DMS53 treated with DMSO at 0.1 percent for 48 hours (cell line): ENCODE measurements at regions not wholly inside any gene's neighbourhood (a gene's known extent, or its start where the extent isn't known, plus 50 kb on each side); places are given as distances from the start of the nearest gene placed in this dataset.
"Not testable (repeated sequence)": the region's sequence is repeated elsewhere in the genome, so short reads cannot be mapped to it uniquely, and the experiment has no call there.

Experiments used
- DNase-seq: peaks from one replicate; lab custom pipeline; 2025; ENCODE audit not compliant: unreplicated experiment; lab: John Stamatoyannopoulos, UW

DNA sequence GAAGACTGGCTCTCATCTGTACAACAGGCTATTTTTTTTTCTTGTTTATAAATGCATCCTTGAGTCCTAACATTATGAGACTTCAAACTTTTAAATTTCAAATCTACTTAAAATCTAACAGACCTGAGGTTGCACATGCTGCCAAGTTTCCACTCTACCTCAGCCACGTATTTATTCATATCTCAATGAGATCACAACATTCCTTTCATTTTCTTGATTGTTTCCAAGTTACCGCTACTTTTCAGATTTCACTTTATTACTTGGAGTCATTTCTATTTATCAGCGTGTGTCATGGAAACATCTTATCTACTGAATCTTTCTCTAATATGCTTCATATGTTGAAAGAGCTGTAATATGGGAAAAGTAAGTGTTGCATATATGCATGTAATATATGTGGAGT lies 1257.5 kb upstream of the ATXN8OS start:
- no peak for DNase-seq

DNA sequence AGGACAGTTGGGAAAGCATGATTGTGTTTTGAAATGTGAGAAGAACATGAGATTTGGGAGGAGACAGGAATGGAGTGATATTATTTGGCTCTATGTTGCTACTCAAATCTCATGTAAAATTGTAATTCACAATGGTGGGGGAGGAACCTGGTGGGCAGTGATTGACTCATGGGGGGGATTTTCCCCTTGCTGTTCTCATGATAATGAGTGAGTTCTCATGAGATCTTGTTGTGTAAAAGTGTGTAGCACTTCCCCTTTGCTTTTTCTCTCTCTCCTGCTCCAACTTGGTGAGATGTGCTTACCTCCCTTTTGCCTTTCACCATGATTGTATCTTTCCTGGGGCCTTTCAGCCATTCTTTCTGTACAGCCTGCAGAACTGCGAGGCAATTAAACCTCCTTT lies 1261.0 kb upstream of the ATXN8OS start:
- no peak for DNase-seq

DNA sequence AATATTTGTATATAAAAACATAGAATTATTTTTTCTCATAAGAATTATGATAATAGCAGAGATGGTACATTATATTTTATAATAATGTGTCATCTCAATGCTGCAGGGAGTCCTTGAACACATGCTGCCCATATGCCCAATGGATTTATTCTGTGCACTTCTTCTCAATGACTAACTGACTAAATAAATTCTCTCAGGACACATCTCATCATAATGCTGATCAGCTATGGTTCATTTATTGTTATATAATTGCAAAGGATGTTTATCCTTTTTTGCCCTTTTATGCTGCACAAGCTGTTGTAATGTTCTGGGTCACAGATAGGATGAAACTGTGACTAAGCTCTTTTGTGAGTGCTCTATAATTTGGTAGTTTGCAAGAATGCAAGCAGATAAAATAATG lies 1273.3 kb upstream of the ATXN8OS start:
- peak; percentile 12 for DNase-seq

DNA sequence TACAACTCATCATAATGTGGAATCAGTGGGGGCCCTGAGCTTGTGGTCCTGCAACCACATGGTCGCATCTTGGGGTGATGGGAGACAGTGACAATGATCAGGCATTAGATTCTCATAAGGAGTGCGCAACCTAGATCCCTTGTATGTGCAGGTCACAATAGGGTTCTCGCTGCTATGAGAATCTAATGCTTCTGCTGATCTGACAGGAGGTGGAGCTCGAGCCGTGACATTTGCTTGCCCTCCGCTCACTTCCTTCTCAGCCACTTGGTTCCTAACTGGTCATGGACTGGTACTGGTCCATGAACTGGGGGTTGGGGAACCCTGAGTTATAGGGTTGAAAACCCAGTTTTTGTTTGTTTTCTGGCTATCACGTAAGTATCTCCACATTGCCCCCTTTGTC lies 1290.9 kb upstream of the ATXN8OS start:
- DNase-seq = no peak

GRCh38 chr13:68813180-68813796 lies 1294.3 kb upstream of the ATXN8OS start:
- DNase-seq = no peak

GRCh38 chr13:68810660-68811059 lies 1297.0 kb upstream of the ATXN8OS start:
- peak; percentile 16 for DNase-seq

- no peak for DNase-seq
Measured at GRCh38 chr13:68808456-68808855, 1299.2 kb upstream of the ATXN8OS start.

DNA sequence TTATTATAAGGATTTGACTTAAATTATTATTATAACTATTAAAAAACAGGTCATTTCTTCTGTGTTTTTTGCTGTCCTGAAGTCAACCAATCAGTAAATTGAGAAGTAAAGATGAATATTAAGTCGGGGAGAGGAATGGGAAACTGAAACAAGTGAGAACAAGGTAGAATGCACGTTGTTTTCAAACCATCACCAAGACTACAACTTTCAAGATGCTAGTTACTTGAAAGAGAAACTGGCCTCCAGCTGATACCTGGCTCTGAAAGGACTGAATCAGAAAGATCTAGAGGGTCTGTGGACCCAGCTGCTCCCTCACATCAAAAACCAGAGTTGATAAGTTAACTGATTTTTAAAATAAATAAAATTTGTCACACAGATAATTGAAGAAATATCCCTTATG lies 1301.5 kb upstream of the ATXN8OS start:
- no peak for DNase-seq

DNA sequence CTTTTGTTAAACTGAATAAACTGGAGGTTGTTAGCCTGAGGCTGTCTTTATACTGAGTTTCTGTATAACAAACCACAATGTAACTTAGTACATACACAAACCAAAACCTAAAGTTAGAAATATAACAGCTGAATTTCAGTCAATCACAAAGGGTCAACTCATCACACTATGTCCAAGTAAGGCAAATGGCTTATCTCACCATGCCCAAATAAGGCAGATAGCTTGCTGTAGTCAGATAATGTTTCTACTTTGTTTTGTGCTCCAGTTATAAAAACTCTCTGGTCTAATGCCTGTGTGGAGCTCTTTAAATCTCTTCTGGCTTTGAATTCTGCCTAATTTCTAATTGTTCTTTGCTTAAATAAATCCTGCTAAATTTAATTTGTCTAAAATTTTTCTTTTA lies 1323.4 kb upstream of the ATXN8OS start:
- no peak for DNase-seq

DNA sequence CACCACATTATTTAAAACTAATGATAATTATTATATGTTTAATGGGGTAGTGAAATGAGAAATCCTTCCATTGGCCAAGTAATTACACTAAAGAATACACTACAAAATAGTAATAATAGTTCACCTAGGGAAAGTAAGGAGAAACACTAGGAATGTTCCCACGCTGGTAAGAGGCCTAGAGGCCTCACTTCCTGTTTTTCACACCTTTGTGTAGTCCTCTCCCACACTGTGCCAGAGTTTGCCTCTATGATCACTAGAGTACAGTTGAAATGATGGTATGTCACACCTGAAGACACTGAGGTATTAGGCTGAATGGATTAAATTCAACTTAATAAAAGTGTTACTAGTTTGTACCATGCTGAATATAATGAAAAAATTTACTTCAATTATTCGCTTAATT lies 1348.0 kb upstream of the ATXN8OS start:
- no peak for DNase-seq

DNA sequence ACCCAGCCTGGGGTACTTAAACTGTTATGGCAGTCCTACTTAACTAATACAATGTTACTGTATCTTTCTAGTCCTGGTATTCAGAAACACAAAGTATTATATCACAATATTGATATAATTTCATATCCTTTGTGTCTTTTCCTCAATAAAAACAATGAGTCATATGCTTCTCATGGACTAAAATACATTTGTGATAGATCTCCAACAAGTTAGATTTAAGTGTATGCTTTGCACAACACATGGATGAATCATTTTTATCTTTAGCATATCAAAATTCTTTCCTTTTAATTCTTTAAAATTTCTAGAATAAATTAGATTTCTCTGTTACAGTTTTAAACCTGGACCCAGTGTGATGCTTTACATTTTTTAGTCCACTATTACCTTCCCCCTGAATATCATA lies 1357.8 kb upstream of the ATXN8OS start:
- no peak for DNase-seq

- DNase-seq = no peak
Measured at GRCh38 chr13:68748038-68748437, 1359.6 kb upstream of the ATXN8OS start.

DNA sequence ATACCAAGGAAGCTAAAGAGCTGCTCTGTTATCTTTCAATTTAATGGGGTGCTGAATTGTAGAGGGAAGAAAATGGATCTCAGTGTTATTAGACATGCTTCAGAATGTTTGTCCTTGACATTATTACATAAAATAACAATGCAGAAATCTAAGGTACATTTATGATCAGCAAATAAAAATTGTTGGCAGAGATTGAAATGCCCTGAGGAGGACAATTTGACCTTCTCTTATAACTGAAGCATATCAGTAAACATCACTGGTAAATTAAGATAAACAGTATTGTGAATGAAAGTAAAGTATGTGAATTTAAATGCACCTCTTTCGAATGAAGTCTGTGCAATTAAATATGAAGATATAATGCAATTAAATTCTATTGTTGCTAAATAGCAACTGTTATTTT lies 1362.1 kb upstream of the ATXN8OS start:
- DNase-seq = no peak

DNA sequence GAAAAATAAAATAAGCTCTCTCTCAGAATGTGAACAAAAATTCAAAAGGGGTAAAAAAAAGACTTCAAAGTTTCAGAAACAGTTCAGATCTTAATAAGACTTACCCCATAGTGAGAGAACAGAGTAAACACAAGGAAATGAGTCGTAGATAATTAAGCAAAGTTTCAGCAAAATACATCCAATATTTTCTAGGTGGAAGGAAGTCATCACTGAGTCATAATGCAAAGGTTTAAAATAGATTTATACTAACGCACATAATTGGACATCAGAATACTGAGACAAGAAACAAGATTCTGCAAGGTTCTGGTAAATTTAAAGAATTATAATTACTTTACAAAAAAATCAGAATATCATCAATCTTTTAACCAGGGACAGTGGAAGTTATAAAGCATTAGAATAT lies 1370.7 kb upstream of the ATXN8OS start:
- no peak for DNase-seq

DNA sequence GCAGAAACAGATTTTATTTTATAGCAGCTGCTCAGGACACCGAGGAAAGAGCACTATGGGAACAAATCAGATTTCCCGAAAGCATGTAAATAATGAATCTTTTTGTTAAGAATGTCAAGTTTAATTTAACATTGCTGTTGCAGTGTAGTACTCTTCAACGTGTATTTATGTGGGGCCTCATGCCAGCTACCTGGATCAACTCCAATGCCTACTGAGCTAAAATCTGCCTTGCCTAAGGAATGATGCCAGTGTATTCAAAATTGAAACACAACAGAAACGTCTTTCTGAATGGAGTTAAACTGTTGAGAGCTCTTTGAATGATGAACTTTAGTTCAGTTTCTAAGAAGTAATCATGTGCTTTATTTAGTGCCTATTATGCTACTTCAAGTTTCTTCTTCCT lies 1379.8 kb upstream of the ATXN8OS start:
- no peak for DNase-seq

GRCh38 chr13:68727165-68727564 lies 1380.5 kb upstream of the ATXN8OS start:
- no peak for DNase-seq

- DNase-seq = no peak
Measured at GRCh38 chr13:68719815-68720214, 1387.8 kb upstream of the ATXN8OS start.

DNA sequence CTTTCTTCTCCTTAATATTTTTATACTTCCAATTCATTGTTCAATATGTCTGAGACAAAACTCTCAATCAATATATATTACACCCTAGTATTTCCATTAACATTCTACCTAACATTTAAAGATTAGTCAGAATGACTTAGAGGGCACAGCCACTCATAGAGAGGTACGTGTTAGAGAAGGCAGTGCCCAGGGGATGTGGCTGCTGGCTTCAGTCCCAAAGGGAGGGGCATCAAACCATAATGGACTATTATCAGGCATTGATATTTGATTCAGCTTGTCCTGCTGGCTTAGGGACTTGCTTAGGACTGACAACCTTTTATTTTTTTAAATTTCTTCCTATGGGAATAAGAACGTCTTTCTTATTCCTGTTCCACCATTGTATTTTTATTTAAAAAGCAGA lies 1392.0 kb upstream of the ATXN8OS start:
- DNase-seq = no peak

DNA sequence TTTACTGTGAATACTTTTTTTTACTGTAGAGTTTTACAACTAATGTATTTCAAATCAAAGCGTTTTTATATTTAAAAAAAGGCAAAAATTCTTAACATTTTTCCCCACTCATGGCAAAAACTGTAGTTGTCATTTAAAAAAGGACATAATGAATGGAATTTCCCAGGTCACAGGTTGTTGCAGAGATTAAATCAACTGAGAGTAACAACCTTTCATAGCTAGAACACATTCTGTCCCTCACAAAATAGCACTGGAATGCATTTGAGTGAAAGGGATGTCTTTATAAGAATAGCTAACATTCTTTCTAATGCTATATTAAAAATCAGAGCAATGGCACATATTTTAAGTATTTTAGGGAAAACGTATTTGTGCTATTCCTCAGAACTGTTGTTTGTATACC lies 1393.3 kb upstream of the ATXN8OS start:
- DNase-seq = no peak

GRCh38 chr13:68713394-68713793 lies 1394.2 kb upstream of the ATXN8OS start:
- no peak for DNase-seq

GRCh38 chr13:68708336-68708908 lies 1399.2 kb upstream of the ATXN8OS start:
- no peak for DNase-seq

GRCh38 chr13:68706044-68706443 lies 1401.6 kb upstream of the ATXN8OS start:
- not testable (repeated sequence) for DNase-seq

- no peak for DNase-seq
Measured at GRCh38 chr13:68697551-68697950, 1410.1 kb upstream of the ATXN8OS start.
